Mesothelial cell of epicardium (in vitro differentiated cells): ENCODE measurements at regions not wholly inside any gene's neighbourhood (a gene's known extent, or its start where the extent isn't known, plus 50 kb on each side); places are given as distances from the start of the nearest gene placed in this dataset.

Source experiments
- DNase-seq, 2 experiments: peaks; one replicate each; pipeline ENCODE4 v3.0.0; 2021; ENCODE audit warnings: low spot score in 2 of 2; ENCODE audit not compliant: unreplicated experiment in 2 of 2
- H3K27ac Mint-ChIP-seq: 2 replicates; pipeline ENCODE4 v1.8.0; 2021; ENCODE audit warnings: mixed read lengths
- H3K27me3 Mint-ChIP-seq: 2 replicates; pipeline ENCODE4 v1.8.0; 2021; ENCODE audit warnings: low read depth, mixed read lengths
- H3K36me3 Mint-ChIP-seq: 2 replicates; pipeline ENCODE4 v1.8.0; 2021; ENCODE audit warnings: mixed read lengths
- H3K4me1 Mint-ChIP-seq: 2 replicates; pipeline ENCODE4 v1.8.0; 2021; ENCODE audit warnings: mixed read lengths
- H3K4me3 Mint-ChIP-seq: 2 replicates; pipeline ENCODE4 v1.8.0; 2021; ENCODE audit warnings: mild to moderate bottlenecking, moderate library complexity, mixed read lengths
- H3K9me3 Mint-ChIP-seq: 2 replicates; pipeline ENCODE4 v1.8.0; 2021; ENCODE audit warnings: mixed read lengths
- CTCF ChIP-seq: fragments of 200-600 bp; sonication (generic); IDR thresholded peaks from one replicate; pipeline ENCODE4 v1.5.0; 2021; ENCODE audit warnings: antibody characterized with exemption; ENCODE audit not compliant: unreplicated experiment

- no peaks in the 10 kb centered on the region for H3K9me3 Mint-ChIP-seq
- no peaks in the 10 kb centered on the region for H3K4me1 Mint-ChIP-seq
- no peak for TF ChIP-seq CTCF
- H3K4me3 Mint-ChIP-seq, result no peak overlapping the region
- peaks cover 2% of the 10 kb centered on the region for H3K27me3 Mint-ChIP-seq
- H3K27ac Mint-ChIP-seq, result no peak overlapping the region
- no peak for DNase-seq
- H3K36me3 Mint-ChIP-seq, result no peaks in the 10 kb centered on the region
Observed at GRCh38 chr2:13901526-13901925, 731.0 kb upstream of the LRATD1 start.

GRCh38 chr2:13905831-13906230 is 726.7 kb upstream of the LRATD1 start:
- no peak overlapping the region for H3K4me3 Mint-ChIP-seq
- DNase-seq, result no peak
- no peaks in the 10 kb centered on the region for H3K9me3 Mint-ChIP-seq
- H3K36me3 Mint-ChIP-seq, result no peaks in the 10 kb centered on the region
- no peak overlapping the region for H3K27ac Mint-ChIP-seq
- H3K4me1 Mint-ChIP-seq, result no peaks in the 10 kb centered on the region
- no peak for TF ChIP-seq CTCF
- peaks cover 2% of the 10 kb centered on the region for H3K27me3 Mint-ChIP-seq

- Mint-ChIP-seq H3K4me1 (peaks cover 7% of the 10 kb centered on the region), H3K9me3 (peaks cover 5% of the 10 kb centered on the region), H3K36me3 (no peaks in the 10 kb centered on the region), H3K4me3 (no peak overlapping the region), H3K27ac (no peak overlapping the region), H3K27me3 (no peaks in the 10 kb centered on the region)
- no peak for TF ChIP-seq CTCF
- DNase-seq, result no peak
Observed at GRCh38 chr2:13916066-13916465, 716.5 kb upstream of the LRATD1 start.

- no peak for DNase-seq
- Mint-ChIP-seq H3K4me1 (peaks cover 7% of the 10 kb centered on the region), H3K27ac (no peak overlapping the region), H3K27me3 (no peaks in the 10 kb centered on the region), H3K4me3 (no peak overlapping the region), H3K36me3 (no peaks in the 10 kb centered on the region), H3K9me3 (peaks cover 13% of the 10 kb centered on the region)
- TF ChIP-seq CTCF, result no peak
Observed at GRCh38 chr2:13917958-13918357, 714.6 kb upstream of the LRATD1 start.

- no peaks in the 10 kb centered on the region for H3K27me3 Mint-ChIP-seq
Observed at GRCh38 chr2:13919981-13920382, 712.5 kb upstream of the LRATD1 start.

More at GRCh38 chr2:13919981-13920382, 712.5 kb upstream of the LRATD1 start:
- Mint-ChIP-seq H3K27ac (no peak overlapping the region), H3K9me3 (peaks cover 13% of the 10 kb centered on the region), H3K4me3 (no peak overlapping the region), H3K4me1 (peaks cover 7% of the 10 kb centered on the region), H3K36me3 (no peaks in the 10 kb centered on the region)
- DNase-seq, result no peak
- TF ChIP-seq CTCF, result no peak
